Loucy (cell line): ENCODE measurements at regions not wholly inside any gene's neighbourhood (a gene's known extent, or its start where the extent isn't known, plus 50 kb on each side); places are given as distances from the start of the nearest gene placed in this dataset.

Experiments
- H2AFZ ChIP-seq: fragments of 200-600 bp; sonication (generic); 2 replicates; pipeline ENCODE4 v1.6.0; 2016; ENCODE audit warnings: antibody characterized with exemption, mild to moderate bottlenecking, low read length, moderate library complexity
- H3F3A ChIP-seq: fragments of 200-600 bp; 2 replicates; pipeline ENCODE4 v1.6.0; 2016; ENCODE audit warnings: antibody characterized with exemption, low read depth, mild to moderate bottlenecking
- H3K27me3 ChIP-seq: fragments of 200-600 bp; sonication (generic); 2 replicates; pipeline ENCODE4 v1.6.1; 2014; ENCODE audit warnings: low read length, mild to moderate bottlenecking; ENCODE audit not compliant: insufficient read depth, poor library complexity, severe bottlenecking
- H3K36me3 ChIP-seq: fragments of 200-600 bp; sonication (generic); 2 replicates; pipeline ENCODE4 v1.6.1; 2016; ENCODE audit warnings: low read length; ENCODE audit not compliant: insufficient read depth
- H3K4me1 ChIP-seq: fragments of 200-600 bp; sonication (generic); 2 replicates; pipeline ENCODE4 v1.5.1; 2014; ENCODE audit warnings: low read length, mild to moderate bottlenecking; ENCODE audit not compliant: insufficient read depth, poor library complexity, severe bottlenecking
- H3K4me2 ChIP-seq: fragments of 200-600 bp; sonication (generic); 2 replicates; pipeline ENCODE4 v1.6.0; 2014; ENCODE audit warnings: antibody characterized with exemption, low read length, low read depth, mild to moderate bottlenecking; ENCODE audit not compliant: poor library complexity, severe bottlenecking
- H3K4me3 ChIP-seq: fragments of 200-600 bp; sonication (generic); 2 replicates; pipeline ENCODE4 v1.5.1; 2014; ENCODE audit warnings: low read length, mild to moderate bottlenecking, mixed read lengths; ENCODE audit not compliant: poor library complexity, severe bottlenecking
- H3K79me2 ChIP-seq: fragments of 200-600 bp; sonication (generic); 2 replicates; pipeline ENCODE4 v1.6.1; 2014; ENCODE audit warnings: low read length; ENCODE audit not compliant: insufficient read depth
- H3K9ac ChIP-seq: fragments of 200-600 bp; sonication (generic); 2 replicates; pipeline ENCODE4 v1.6.0; 2014; ENCODE audit warnings: mild to moderate bottlenecking, low read depth, low read length, moderate library complexity; ENCODE audit not compliant: poor library complexity, severe bottlenecking
- H3K9me2 ChIP-seq: fragments of 200-600 bp; sonication (generic); replicated peaks from 2 replicates; pipeline ENCODE4 v1.6.1; 2016; ENCODE audit warnings: low read depth, low read length, mixed read lengths
- H3K9me3 ChIP-seq: fragments of 200-600 bp; sonication (generic); 2 replicates; pipeline ENCODE4 v1.6.1; 2014; ENCODE audit warnings: mild to moderate bottlenecking, antibody characterized with exemption, low read length, low read depth; ENCODE audit not compliant: insufficient read depth
- H4K20me1 ChIP-seq: fragments of 200-600 bp; sonication (generic); 2 replicates; pipeline ENCODE4 v1.6.0; 2014; ENCODE audit warnings: antibody characterized with exemption, low read length, mild to moderate bottlenecking; ENCODE audit not compliant: insufficient read depth, poor library complexity, severe bottlenecking
- EZH2phosphoT487 ChIP-seq: fragments of 200-600 bp; IDR thresholded peaks from 2 replicates; pipeline ENCODE4 v1.6.1; 2018; ENCODE audit warnings: antibody characterized with exemption, mild to moderate bottlenecking, moderate library complexity, borderline replicate concordance
- TF ChIP-seq, protein P1 (sequence below): fragments of 200-600 bp; sonication (generic); conservative IDR thresholded peaks from 2 replicates; pipeline ENCODE4 v1.5.1; 2014; ENCODE audit warnings: mild to moderate bottlenecking, antibody characterized with exemption, low read length

DNA sequence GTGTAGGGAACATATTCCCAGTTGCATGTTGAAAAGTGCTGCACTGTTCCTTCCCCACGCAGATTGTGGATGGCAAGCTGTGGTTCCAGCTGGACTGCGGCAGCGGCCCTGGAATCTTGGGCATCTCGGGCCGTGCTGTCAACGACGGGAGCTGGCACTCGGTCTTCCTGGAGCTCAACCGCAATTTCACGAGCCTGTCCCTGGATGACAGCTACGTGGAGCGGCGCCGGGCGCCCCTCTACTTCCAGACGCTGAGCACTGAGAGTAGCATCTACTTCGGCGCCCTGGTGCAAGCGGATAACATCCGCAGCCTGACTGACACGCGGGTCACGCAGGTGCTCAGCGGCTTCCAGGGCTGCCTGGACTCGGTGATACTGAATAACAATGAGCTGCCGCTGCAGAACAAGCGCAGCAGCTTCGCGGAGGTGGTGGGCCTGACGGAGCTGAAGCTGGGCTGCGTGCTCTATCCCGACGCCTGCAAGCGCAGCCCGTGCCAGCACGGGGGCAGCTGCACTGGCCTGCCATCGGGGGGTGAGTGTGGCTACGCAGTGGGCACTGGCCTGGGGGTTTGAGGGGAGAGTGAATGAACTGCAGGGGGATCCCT, 102.7 kb upstream of the MTNR1B start:
- Histone ChIP-seq H3K27me3 (no peaks in the 10 kb centered on the region), H3K9ac (no peak overlapping the region), H2AFZ (no peak overlapping the region), H3K4me2 (no peak overlapping the region), H3K4me1 (no peaks in the 10 kb centered on the region), H3K79me2 (no peaks in the 10 kb centered on the region), H3K36me3 (no peaks in the 10 kb centered on the region), H3K9me2 (no peaks in the 10 kb centered on the region), H3F3A (no peaks in the 10 kb centered on the region), H3K9me3 (no peaks in the 10 kb centered on the region), H3K4me3 (no peak overlapping the region), H4K20me1 (no peaks in the 10 kb centered on the region)
- TF ChIP-seq EZH2phosphoT487 = no peak
- TF ChIP-seq, protein P1, sequence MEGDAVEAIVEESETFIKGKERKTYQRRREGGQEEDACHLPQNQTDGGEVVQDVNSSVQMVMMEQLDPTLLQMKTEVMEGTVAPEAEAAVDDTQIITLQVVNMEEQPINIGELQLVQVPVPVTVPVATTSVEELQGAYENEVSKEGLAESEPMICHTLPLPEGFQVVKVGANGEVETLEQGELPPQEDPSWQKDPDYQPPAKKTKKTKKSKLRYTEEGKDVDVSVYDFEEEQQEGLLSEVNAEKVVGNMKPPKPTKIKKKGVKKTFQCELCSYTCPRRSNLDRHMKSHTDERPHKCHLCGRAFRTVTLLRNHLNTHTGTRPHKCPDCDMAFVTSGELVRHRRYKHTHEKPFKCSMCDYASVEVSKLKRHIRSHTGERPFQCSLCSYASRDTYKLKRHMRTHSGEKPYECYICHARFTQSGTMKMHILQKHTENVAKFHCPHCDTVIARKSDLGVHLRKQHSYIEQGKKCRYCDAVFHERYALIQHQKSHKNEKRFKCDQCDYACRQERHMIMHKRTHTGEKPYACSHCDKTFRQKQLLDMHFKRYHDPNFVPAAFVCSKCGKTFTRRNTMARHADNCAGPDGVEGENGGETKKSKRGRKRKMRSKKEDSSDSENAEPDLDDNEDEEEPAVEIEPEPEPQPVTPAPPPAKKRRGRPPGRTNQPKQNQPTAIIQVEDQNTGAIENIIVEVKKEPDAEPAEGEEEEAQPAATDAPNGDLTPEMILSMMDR = no peak

DNA sequence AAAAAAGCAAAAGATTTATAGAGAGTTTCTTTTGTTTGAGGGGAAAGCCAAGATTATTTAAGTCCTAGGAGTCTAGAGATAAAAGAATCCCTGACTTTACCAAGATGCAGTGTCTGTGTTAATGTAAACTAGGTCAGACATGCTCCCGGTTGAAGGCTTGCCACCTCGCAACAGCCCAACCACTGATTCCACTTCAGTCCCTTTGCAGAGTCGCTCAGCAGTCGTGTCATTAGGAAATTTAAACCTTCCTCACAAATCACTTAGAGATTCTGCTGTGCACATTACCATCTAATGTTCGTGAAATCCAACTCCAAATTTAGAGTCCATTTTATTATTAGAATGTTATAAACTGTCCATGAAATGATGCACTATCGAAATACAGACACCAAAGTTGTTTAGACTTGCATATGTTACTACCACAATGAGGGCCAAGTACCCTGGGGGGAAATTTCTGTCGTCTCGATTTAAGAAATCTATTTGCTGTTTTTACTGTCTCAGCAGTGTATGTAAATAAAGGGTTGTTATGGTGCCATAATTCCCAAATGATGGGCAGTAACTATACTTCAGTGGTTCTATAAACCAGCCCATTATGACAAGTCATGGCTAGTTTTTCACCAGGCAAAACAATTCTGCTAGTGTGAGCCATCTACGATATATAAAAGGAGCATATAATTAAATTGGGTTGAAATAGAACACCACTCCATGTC, 101.4 kb upstream of the MTNR1B start:
- Histone ChIP-seq H3K4me2 (no peak overlapping the region), H3K36me3 (no peaks in the 10 kb centered on the region), H3K4me3 (no peak overlapping the region), H3K79me2 (no peaks in the 10 kb centered on the region), H4K20me1 (no peaks in the 10 kb centered on the region), H3K9ac (no peak overlapping the region), H3K27me3 (no peaks in the 10 kb centered on the region), H3K4me1 (no peaks in the 10 kb centered on the region), H3F3A (no peaks in the 10 kb centered on the region), H3K9me2 (no peaks in the 10 kb centered on the region), H2AFZ (no peak overlapping the region), H3K9me3 (no peaks in the 10 kb centered on the region)
- TF ChIP-seq, protein P1 = no peak
- no peak for TF ChIP-seq EZH2phosphoT487

DNA sequence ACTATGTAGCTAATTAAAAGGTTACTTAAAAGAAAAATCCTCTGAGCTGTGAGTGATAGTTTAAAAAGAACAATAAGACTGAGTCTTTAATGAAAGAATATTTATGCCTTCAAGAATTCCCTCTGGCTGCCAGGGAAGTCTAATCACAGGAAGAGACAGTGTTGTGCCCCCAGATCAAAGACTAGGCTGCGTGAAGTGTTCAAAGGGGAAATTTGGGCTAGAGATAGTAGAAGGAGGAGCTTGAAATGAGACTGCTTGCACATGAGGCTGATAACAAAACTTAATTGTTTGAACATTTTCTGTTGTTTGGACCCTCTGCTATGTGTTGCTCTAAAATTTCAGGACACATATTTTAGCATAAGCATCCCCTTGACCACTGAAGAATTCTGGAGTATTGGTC, 99.7 kb upstream of the MTNR1B start:
- H3K4me2 ChIP-seq = no peak overlapping the region
- H3K4me3 ChIP-seq = no peak overlapping the region
- H3F3A ChIP-seq = no peaks in the 10 kb centered on the region
- no peaks in the 10 kb centered on the region for H4K20me1 ChIP-seq
- H3K4me1 ChIP-seq = no peaks in the 10 kb centered on the region
- H3K9ac ChIP-seq = no peak overlapping the region
- no peaks in the 10 kb centered on the region for H3K9me3 ChIP-seq
- H3K27me3 ChIP-seq = no peaks in the 10 kb centered on the region
- no peaks in the 10 kb centered on the region for H3K79me2 ChIP-seq
- no peak overlapping the region for H2AFZ ChIP-seq
- no peaks in the 10 kb centered on the region for H3K9me2 ChIP-seq
- H3K36me3 ChIP-seq = no peaks in the 10 kb centered on the region
- TF ChIP-seq EZH2phosphoT487 = no peak
- TF ChIP-seq, protein P1 = no peak
